Inflammatory macrophage treated with lipopolysaccharide for 1 hour (primary cell): ENCODE measurements at regions not wholly inside any gene's neighbourhood (a gene's known extent, or its start where the extent isn't known, plus 50 kb on each side); places are given as distances from the start of the nearest gene placed in this dataset.

Experiments used
- DNase-seq, 2 donors: peaks; one replicate each; pipeline ENCODE4 v3.0.0-alpha.2; 2020 to 2022

DNA sequence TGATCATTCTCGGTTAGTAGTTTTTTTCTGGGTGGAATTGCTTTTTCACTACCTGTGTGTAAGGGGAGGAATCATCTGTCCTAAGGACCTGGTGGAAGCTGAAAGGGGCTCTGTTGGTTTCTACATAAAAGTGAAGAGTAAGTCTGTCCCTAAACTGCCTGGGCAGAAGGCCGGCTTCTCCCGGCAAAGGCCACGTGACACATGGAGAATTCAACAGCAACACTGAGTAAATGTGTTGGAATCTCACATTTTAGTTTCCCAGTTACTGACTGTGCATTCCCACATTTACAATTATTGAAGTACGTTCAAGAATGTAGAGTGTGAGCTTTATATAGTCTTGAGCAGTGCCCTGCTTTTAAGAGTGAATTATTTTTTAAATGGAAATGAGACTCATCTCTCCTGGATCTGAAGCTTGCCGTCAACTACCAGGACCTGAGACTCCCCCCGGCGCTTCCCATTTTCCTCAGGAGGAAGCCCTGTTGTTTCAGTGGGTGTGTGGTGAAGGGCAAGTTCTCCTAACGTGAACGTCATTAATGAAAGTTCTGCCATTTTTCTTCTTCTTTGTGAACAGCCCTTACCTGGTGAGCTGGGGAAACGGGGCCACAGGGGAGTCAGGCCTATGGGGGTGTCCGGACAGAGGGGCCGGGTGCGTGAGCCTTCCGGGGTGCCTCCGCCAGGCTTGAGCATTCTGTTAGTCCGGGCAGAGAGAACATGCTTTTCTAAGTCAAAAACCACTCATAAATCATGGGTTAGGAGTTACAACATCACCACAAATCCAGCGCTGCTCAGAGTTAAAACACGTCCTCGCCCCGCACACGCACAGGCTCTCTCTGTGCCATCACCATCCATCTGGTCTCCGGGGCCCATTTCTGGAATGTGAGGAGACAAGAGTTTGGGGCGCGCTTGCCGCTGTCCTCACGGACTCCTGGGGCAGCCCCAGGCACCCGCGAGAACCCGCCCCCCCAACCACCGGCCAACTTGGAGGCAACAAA is 56.6 kb upstream of the SMOC2 start:
- DNase-seq, result no peak

DNA sequence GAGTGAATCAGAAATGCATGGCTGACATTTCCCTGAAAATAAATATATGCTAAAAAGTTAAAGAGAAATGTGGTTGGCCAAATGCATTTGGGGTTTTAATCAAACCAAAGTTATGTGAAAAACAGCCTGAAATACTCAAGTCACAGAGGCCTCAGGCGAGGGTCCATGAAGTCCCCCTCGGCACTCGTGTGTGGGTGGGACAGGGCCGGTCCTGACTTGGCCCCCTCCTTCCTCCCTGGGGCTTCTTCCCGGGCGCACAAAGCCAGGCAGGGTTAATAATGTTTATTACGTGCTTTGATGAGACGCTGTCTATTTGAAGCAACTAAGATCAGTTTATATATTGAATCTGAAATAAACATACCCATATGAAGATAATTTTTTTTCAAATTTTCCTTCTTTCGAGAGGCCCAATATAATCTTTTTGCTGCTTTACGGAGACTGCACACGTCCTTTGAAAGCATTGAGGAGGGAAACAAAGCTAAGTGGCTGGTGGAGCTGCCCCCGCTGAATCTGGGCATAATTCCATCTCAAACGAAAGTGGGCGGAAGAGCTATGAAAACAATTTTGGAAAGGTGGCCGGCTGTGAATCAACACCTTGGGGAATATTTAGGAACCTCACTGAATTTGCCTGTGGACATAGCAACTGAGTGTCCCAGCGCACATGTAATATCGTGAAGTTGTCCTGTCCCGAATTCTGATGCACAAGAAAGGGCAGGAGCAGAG is 55.8 kb upstream of the SMOC2 start:
- no peak for DNase-seq

DNA sequence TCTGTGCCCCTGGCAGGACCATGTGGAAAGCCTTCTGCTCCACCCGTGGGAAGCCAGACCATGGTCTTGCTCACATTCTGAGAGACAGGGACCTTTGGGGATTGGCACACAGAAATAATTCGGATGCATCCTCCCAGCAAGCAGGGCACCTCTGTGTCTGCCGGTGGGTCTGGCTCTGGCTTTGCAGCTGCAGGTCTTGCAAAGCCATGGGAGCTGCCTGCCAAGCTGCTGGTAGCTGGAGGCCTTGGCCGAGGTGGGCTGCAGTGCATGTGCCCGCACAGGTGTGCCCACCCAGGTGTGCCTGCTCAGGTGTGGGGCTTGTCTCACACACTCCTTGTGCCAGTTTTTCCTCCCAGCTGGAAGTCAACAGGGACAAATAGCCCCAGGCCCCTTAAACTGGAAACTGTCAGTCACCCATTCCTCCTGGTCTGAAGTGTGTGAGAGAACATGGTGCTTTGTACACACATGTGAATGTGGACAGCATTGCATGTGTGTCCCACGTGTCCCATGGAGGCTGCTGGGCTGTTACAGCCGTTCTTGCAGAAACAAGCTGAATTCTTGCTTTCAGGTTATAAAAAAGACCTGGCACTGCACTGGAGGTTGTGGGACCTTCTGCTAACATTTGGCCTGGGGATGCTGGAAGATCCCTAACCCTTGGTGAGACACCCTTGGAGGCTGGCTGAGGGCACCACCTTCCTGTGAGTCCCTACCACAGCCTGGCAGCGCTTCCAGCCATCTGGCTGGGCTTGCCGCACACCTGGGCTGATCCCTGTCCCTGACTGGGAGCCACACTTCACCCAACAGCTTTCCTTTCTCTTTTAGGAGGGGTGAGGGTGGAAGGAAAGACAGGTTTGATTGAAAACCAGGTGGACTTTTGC is 54.9 kb upstream of the SMOC2 start:
- DNase-seq, result no peak

DNA sequence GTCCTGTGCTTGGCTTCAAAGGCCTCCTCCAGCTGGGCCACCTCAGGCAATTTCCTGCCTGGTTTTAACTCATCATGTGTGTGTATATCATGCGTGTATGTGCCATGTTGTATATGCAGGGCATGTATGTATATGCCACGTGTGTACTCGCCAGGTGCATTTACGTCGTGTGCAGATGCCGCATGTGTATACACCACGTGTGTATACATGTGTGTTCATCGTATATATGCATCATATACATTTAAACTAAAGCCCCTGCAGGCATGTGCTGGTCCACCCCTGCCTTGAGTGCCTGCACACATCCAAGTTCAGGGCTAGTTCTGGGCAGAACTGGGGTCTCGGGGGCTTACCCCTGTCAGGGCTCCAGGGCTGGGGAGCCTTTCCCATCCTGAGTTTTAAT is 54.0 kb upstream of the SMOC2 start:
- DNase-seq, result no peak

DNA sequence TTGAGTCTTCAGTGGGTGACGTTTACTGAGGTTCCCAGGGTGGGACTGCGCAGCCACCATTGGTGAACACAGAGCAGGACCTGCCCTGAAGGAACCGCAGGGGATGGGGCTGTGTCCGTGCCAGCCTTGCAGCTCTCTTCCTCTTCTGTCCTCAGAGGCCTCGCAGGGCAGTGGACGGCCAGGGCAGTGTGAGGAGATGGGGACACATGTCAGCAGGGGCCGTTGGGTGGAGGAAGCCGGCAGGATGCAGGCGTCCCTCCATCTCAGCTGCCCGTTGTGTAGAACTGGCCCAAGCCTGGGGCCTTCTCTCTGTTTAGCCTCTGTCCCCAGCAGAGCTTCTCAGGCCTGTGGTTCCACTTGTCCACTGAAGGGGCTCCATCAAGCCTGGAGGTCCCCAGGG is 53.6 kb upstream of the SMOC2 start:
- DNase-seq, result no peak

DNA sequence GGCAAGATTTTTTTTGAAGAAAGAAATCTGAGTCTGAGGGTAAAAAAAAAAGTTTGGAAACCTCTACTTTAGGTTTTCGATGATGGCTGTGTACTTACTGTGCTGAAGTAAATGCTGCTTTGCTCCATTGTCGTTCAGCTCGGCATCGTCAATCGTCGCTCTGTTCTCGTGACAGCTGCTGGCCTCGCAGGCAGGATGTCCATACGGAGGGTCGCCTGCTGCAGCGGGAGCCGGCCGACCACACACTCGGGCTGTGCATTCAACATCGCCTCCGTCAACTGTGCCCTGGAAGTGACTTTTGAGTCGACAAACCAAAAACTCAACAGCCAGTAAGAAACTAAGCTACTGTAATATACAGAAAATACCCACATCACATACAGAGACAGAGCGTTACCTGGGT is 53.1 kb upstream of the SMOC2 start:
- no peak for DNase-seq

DNA sequence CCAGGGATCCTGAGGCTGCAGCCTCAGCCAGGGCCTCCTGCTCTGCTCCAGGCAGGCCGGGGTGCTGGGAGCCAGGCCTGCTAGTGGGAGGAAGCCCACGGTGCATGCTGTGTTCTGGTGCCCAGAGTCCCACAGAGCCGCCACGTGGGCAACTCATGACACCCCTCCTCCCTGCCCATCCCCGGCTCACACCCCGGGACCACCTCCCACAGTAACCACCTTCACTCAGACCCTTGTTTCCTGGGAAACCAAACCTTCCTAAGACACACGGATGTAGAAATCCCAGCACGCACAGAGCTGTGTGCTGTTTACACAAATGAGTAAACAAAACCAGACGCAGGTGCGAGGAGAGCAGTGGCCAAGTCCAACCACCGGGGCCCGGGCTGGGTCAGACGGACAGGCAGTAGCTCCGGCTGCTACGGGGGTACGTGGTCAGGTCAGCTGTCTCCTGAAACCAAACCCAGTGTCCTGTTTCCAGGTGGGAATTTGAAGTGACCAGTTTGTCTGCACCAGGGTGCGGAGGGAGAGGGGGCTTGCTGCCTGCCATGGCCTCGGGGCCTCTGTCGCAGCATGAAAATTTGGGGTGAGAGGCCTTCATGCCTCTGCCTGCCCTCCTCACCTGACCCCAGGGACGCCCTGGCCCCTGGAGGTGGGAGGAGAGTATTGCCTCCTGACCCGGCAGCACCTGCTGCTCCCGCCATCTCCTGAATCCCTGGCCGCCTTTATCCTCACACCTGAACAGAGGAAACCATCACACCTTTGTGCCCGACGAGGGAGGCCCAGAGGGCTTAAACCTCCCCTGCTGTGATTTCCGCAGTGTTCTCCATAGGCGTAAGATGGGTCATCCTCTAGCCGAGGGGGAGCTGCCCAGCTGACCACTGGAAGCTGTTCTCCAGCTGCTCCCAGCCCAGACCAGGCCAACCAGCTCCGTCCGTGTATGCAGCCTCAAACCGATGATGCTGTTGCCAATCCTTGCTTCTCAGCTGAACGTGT is 52.0 kb upstream of the SMOC2 start:
- DNase-seq, result no peak

DNA sequence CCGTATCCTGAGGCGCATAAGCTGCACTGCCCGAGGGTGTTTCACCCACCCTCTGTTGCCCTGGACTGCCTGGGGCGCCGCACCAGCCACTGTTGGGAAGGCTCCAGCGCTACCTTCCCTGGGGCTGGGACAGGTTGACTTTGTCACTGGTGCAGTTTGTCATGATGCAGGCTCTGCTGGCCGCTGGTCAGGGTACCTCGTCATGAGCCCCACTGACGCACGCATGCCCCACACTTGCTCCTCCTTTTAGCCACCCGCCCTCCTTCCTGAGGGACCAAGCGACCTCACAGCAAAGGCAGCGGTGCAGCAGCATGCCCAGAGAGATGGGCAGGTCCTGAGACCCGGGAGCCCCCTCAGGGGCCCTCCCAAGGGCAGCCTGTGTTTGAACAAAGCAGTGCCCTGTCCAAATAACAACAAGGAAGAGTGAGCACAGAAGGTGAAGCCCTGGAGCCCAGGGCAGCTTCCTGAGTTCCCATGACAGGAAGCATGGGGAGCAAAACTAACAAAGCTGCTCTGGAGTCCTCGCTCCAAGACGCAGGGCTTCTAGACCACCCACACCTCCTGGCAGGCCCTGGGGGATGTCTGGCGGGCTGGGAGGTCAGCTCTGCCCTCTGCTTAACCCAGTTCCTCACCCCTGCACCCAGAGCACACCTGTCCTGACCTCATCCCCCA is 50.1 kb upstream of the SMOC2 start:
- no peak for DNase-seq
